ENCODE measurements at regions not wholly inside any gene's neighbourhood (a gene's known extent, or its start where the extent isn't known, plus 50 kb on each side); places are given as distances from the start of the nearest gene placed in this dataset.
"Not testable (repeated sequence)": the region's sequence is repeated elsewhere in the genome, so short reads cannot be mapped to it uniquely, and the experiment has no call there.

- no peaks in the 10 kb centered on the region for H3K36me3 ChIP-seq
- DNase-seq (no peak), ATAC-seq (no peak)
- no peaks in the 10 kb centered on the region for H3K4me1 ChIP-seq
- no peaks in the 10 kb centered on the region for H3K9me3 ChIP-seq
- H3K27me3 ChIP-seq = no peaks in the 10 kb centered on the region
- H3K27ac ChIP-seq = no peak overlapping the region
- TF ChIP-seq CTCF (IDR thresholded peaks at IDR 0.05) = no peak
- no peak overlapping the region for H3K4me3 ChIP-seq
- intact Hi-C loops (cut with DNase I) = no loop called here
Measured at GRCh38 chr3:165607221-165607620, 230.0 kb downstream of the BCHE start.

GRCh38 chr3:165603196-165603595 is 234.0 kb downstream of the BCHE start:
- H3K27ac ChIP-seq = no peak overlapping the region
- TF ChIP-seq CTCF (IDR thresholded peaks at IDR 0.05) = no peak
- H3K27me3 ChIP-seq = no peaks in the 10 kb centered on the region
- no peak for ATAC-seq
- no peaks in the 10 kb centered on the region for H3K4me1 ChIP-seq
- H3K9me3 ChIP-seq = no peaks in the 10 kb centered on the region
- H3K36me3 ChIP-seq = no peaks in the 10 kb centered on the region
- H3K4me3 ChIP-seq = no peak overlapping the region
- intact Hi-C loops (cut with DNase I) = no loop called here
- no peak for DNase-seq

GRCh38 chr3:165572566-165572965 is 264.7 kb downstream of the BCHE start:
- H3K27ac ChIP-seq; H3K4me3 ChIP-seq; ATAC-seq; intact Hi-C loops (cut with DNase I); DNase-seq; H3K9me3 ChIP-seq; H3K36me3 ChIP-seq; H3K27me3 ChIP-seq; H3K4me1 ChIP-seq: not testable (repeated sequence)

- intact Hi-C loops (cut with DNase I) = no loop called here
Measured at GRCh38 chr3:165568907-165569462, 268.2 kb downstream of the BCHE start.

GRCh38 chr3:165555785-165556184 is 281.4 kb downstream of the BCHE start:
- intact Hi-C loops (cut with DNase I) = no loop called here

More at GRCh38 chr3:165568907-165569462, 268.2 kb downstream of the BCHE start:
- Histone ChIP-seq H3K4me3 (no peak overlapping the region), H3K4me1 (no peaks in the 10 kb centered on the region), H3K9me3 (peaks cover 6% of the 10 kb centered on the region), H3K36me3 (no peaks in the 10 kb centered on the region), H3K27ac (no peak overlapping the region), H3K27me3 (no peaks in the 10 kb centered on the region)
- ATAC-seq (no peak), DNase-seq (no peak)
- no peak for TF ChIP-seq CTCF (IDR thresholded peaks at IDR 0.05)

GRCh38 chr3:165553371-165553770 is 283.9 kb downstream of the BCHE start:
- Histone ChIP-seq H3K4me3 (no peak overlapping the region), H3K27ac (no peak overlapping the region), H3K4me1 (no peaks in the 10 kb centered on the region), H3K36me3 (no peaks in the 10 kb centered on the region), H3K9me3 (no peaks in the 10 kb centered on the region), H3K27me3 (no peaks in the 10 kb centered on the region)
- DNase-seq = no peak
- TF ChIP-seq CTCF (IDR thresholded peaks at IDR 0.05) = no peak
- intact Hi-C loops (cut with DNase I) = no loop called here
- ATAC-seq = no peak

More at GRCh38 chr3:165555785-165556184, 281.4 kb downstream of the BCHE start:
- TF ChIP-seq CTCF (IDR thresholded peaks at IDR 0.05) = no peak
- no peaks in the 10 kb centered on the region for H3K36me3 ChIP-seq
- no peaks in the 10 kb centered on the region for H3K9me3 ChIP-seq
- H3K4me1 ChIP-seq = no peaks in the 10 kb centered on the region
- no peak for ATAC-seq
- DNase-seq = no peak
- no peak overlapping the region for H3K27ac ChIP-seq
- no peak overlapping the region for H3K4me3 ChIP-seq
- H3K27me3 ChIP-seq = no peaks in the 10 kb centered on the region

All from upper lobe of right lung (tissue), 1 donor.